Fibroblast of lung (primary cell): ENCODE measurements at regions not wholly inside any gene's neighbourhood (a gene's known extent, or its start where the extent isn't known, plus 50 kb on each side); places are given as distances from the start of the nearest gene placed in this dataset.

Source experiments
- DNase-seq, 2 donors: peaks; one replicate each; pipeline versions ENCODE4 v3.0.0 to v3.0.0-alpha.2; 2010; ENCODE audit warnings: low read depth in 2 of 2
- H2AFZ ChIP-seq: 2 replicates; pipeline ENCODE4 v1.5.1; 2012; ENCODE audit warnings: low read length, control low read depth, inconsistent platforms
- H3K27ac ChIP-seq: 2 replicates; pipeline ENCODE4 v1.5.1; 2011; ENCODE audit warnings: low read length, control low read depth; ENCODE audit not compliant: insufficient read depth
- H3K27me3 ChIP-seq: 2 replicates; pipeline ENCODE4 v1.5.1; 2011; ENCODE audit warnings: mild to moderate bottlenecking, low read length; ENCODE audit not compliant: control insufficient read depth, insufficient read depth
- H3K36me3 ChIP-seq: 2 replicates; pipeline ENCODE4 v1.5.1; 2011; ENCODE audit warnings: low read length; ENCODE audit not compliant: control insufficient read depth, insufficient read depth
- H3K4me1 ChIP-seq: 2 replicates; pipeline ENCODE4 v1.5.1; 2011; ENCODE audit warnings: low read length; ENCODE audit not compliant: control insufficient read depth, insufficient read depth; ENCODE audit errors: extremely low read depth
- H3K4me2 ChIP-seq: 2 replicates; pipeline ENCODE4 v1.5.1; 2011; ENCODE audit warnings: low read length, control low read depth; ENCODE audit not compliant: insufficient read depth; ENCODE audit errors: extremely low read depth
- H3K4me3 ChIP-seq, 4 experiments: fragments of 200-600 bp in 1 of 4; sonication (generic) in 1 of 4; replicated peaks in 1 of 4; 2 replicates each; pipeline ENCODE4 v1.5.1; 2011 to 2016; ENCODE audit warnings: low read length in 4 of 4, low read depth in 3 of 4, mild to moderate bottlenecking in 3 of 4, control low read depth in 2 of 4, inconsistent platforms in 1 of 4, mixed read lengths in 1 of 4; ENCODE audit not compliant: insufficient read depth in 1 of 4; ENCODE audit errors: control extremely low read depth in 1 of 4
- H3K79me2 ChIP-seq: 2 replicates; pipeline ENCODE4 v1.5.1; 2012; ENCODE audit warnings: mild to moderate bottlenecking, low read length, inconsistent platforms; ENCODE audit not compliant: control insufficient read depth, insufficient read depth
- H3K9ac ChIP-seq: 2 replicates; pipeline ENCODE4 v1.5.1; 2011; ENCODE audit warnings: mild to moderate bottlenecking, low read length, control low read depth; ENCODE audit not compliant: insufficient read depth
- H3K9me3 ChIP-seq: 2 replicates; pipeline ENCODE4 v1.5.1; 2012; ENCODE audit warnings: low read depth, low read length; ENCODE audit not compliant: control insufficient read depth, insufficient read depth
- H4K20me1 ChIP-seq: 2 replicates; pipeline ENCODE4 v1.5.1; 2011; ENCODE audit warnings: low read length; ENCODE audit not compliant: control insufficient read depth, insufficient read depth; ENCODE audit errors: extremely low read depth
- EZH2 ChIP-seq: IDR thresholded peaks from 2 replicates; pipeline ENCODE4 v1.5.1; 2012; ENCODE audit warnings: low read length, control low read depth, mild to moderate bottlenecking; ENCODE audit errors: missing control alignments
- TF ChIP-seq, protein P1 (sequence below), 2 donors: IDR thresholded peaks in 1 of 2; conservative IDR thresholded peaks in 1 of 2; 1 replicate in 1 of 2; 2 replicates in 1 of 2; pipeline ENCODE4 v1.5.1; 2011 to 2012; ENCODE audit warnings: low read length in 2 of 2, control low read depth in 1 of 2, inconsistent platforms in 1 of 2, low read depth in 1 of 2, mild to moderate bottlenecking in 1 of 2

DNA sequence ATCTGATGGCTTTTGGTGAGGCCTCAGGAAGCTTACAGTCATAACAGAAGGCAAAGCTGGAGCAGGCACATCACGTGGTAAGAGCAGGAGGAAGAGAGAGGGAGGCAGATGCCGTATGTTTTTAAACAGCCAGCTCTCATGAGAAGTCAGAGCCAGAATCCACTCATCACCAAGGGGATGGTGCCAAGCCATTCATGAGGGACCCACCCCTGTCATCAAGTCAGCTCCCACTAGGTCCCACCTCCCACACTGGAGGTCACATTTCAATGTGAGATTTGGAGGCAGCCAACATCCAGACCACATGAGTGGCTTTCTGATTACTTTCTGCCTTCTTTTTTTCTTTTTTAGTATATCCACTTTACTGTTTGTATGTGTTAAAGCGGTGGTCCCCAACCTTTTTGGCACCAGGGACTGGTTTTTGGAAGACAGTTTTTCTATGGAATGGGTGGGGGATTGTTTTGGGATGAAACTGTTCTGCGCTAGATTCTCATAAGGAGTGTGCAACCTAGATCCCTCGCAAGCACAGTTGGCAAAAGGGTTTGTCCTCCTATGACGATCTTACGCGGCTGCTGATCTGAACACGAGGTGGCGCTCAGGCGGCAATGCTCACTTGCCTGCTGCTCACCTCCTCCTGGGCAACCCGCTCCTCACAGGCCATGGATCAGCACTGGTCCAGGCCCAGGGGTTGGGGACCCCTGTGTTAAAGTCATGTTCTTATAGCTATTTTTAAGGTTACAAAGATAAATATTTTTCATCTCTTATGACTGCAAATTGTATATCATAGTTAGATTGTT, 61.7 kb downstream of the SLIT2 start:
- no peaks in the 10 kb centered on the region for H4K20me1 ChIP-seq
- H3K9ac ChIP-seq: no peak overlapping the region
- H3K79me2 ChIP-seq: no peaks in the 10 kb centered on the region
- no peaks in the 10 kb centered on the region for H3K27me3 ChIP-seq
- TF ChIP-seq, protein P1, sequence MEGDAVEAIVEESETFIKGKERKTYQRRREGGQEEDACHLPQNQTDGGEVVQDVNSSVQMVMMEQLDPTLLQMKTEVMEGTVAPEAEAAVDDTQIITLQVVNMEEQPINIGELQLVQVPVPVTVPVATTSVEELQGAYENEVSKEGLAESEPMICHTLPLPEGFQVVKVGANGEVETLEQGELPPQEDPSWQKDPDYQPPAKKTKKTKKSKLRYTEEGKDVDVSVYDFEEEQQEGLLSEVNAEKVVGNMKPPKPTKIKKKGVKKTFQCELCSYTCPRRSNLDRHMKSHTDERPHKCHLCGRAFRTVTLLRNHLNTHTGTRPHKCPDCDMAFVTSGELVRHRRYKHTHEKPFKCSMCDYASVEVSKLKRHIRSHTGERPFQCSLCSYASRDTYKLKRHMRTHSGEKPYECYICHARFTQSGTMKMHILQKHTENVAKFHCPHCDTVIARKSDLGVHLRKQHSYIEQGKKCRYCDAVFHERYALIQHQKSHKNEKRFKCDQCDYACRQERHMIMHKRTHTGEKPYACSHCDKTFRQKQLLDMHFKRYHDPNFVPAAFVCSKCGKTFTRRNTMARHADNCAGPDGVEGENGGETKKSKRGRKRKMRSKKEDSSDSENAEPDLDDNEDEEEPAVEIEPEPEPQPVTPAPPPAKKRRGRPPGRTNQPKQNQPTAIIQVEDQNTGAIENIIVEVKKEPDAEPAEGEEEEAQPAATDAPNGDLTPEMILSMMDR (conservative IDR thresholded peaks at IDR 0.05 in 1 of 2, IDR thresholded peaks at IDR 0.05 in 1 of 2; ENCODE audit: low read depth in 1 of 2, low read length in 2 of 2): peak in 1 of 2 donors; percentile 5
- no peak for TF ChIP-seq EZH2
- H3K27ac ChIP-seq: no peak overlapping the region
- no peak overlapping the region for H3K4me3 ChIP-seq
- H2AFZ ChIP-seq: no peak overlapping the region
- H3K4me1 ChIP-seq: peaks cover 5% of the 10 kb centered on the region
- H3K4me2 ChIP-seq: no peak overlapping the region
- no peaks in the 10 kb centered on the region for H3K9me3 ChIP-seq
- H3K36me3 ChIP-seq: no peaks in the 10 kb centered on the region
- no peak for DNase-seq

DNA sequence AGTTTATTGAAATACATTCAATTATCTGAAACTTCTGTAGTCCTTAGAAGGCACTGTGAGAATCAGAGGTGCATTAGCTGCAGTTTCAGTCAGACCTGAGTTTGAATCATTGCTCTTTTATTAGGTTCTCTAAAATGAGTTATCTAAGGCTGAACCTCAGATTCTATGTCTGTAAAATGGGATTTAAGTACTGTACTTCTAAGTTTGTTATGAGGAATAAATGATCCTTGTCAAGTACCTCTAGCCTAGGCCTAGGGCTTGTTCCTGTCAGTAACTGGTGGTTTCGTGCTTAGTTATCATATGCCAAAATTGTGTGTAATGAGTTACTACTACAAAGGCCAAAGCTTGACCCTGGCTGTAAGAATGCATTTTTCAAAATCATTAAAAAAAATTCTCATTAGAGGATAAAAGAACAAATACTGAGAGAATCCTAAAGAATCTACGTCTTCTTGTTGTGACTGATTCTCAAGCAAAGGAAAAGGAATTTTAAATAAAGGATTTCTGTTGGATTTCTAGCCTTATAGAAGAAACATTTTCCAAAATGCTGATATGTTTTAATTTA, 65.8 kb downstream of the SLIT2 start:
- DNase-seq: peak; percentile 30 to 32
- Histone ChIP-seq H3K36me3 (no peaks in the 10 kb centered on the region), H3K79me2 (no peaks in the 10 kb centered on the region), H3K4me2 (peak overlapping the region; percentile 80), H2AFZ (peak overlapping the region; percentile 55), H3K4me1 (peaks cover 12% of the 10 kb centered on the region), H3K9ac (no peak overlapping the region), H3K4me3 (peak overlapping the region in 3 of 4 experiments; percentile 6 to 31 (median 16)), H3K27me3 (no peaks in the 10 kb centered on the region), H3K27ac (peak overlapping the region; percentile 8), H3K9me3 (no peaks in the 10 kb centered on the region), H4K20me1 (no peaks in the 10 kb centered on the region)
- TF ChIP-seq EZH2: no peak
- TF ChIP-seq, protein P1 (conservative IDR thresholded peaks at IDR 0.05 in 1 of 2, IDR thresholded peaks at IDR 0.05 in 1 of 2; ENCODE audit: low read depth in 1 of 2, low read length in 2 of 2): no peak

DNA sequence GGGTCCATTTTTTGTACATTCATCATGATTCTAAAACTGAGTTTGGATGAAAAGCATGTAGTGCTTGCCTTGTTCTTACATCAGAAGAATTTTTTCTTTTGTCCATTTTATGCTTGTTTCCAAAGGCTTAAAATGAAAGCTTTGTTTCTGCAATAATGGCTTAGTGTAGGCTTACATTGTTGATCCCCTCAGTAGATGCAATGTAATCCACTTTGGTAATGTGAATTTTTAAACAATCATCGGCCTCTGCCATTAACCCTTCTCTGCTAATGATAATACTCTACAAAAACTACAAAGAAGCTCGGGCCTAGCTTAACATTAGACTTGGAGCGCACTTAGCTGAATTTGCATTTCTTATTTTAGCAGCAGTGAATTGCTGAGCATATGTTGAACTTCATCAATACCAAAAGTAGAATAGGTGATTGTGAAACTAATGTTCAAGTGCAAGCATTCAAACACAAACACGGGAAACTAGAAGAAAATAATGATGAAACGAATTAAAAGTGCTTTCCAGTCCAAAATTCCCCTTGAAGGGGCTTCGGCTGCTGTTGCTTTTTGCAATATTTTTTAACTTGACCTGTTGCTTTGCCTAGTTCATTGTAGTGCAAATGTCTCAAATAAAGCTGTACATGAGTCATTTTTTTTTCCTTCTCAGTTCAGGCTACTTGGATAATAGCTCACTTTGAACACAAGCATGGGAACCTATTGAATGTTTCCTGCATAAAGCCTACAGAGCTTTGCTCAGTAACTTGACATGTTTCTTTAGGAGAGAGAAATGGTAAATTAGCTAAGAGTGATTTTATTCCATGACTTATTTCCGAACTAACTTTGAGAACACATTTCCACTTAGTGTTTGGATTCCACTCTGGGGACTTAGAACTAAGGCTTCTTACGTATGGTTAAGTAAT, 66.5 kb downstream of the SLIT2 start:
- Histone ChIP-seq H3K27me3 (no peaks in the 10 kb centered on the region), H3K27ac (peak overlapping the region; percentile 16), H3K9me3 (no peaks in the 10 kb centered on the region), H3K4me3 (peak overlapping the region in 3 of 4 experiments; percentile 5 to 31 (median 16)), H3K4me1 (peaks cover 12% of the 10 kb centered on the region), H4K20me1 (no peaks in the 10 kb centered on the region), H3K79me2 (no peaks in the 10 kb centered on the region), H3K36me3 (no peaks in the 10 kb centered on the region), H3K9ac (no peak overlapping the region), H2AFZ (peak overlapping the region; percentile 38), H3K4me2 (peak overlapping the region; percentile 80)
- DNase-seq: peak in 1 of 2 donors; percentile 53
- TF ChIP-seq, protein P1 (conservative IDR thresholded peaks at IDR 0.05 in 1 of 2, IDR thresholded peaks at IDR 0.05 in 1 of 2; ENCODE audit: low read depth in 1 of 2, low read length in 2 of 2): no peak
- TF ChIP-seq EZH2: no peak
